Fibroblast of villous mesenchyme (primary cell): ENCODE measurements at regions not wholly inside any gene's neighbourhood (a gene's known extent, or its start where the extent isn't known, plus 50 kb on each side); places are given as distances from the start of the nearest gene placed in this dataset. TPM values are rescaled to one million over a fixed set of nuclear protein-coding genes. Genes with fewer than 3 reads are reported as not detected.
"Not testable (repeated sequence)": the region's sequence is repeated elsewhere in the genome, so short reads cannot be mapped to it uniquely, and the experiment has no call there.

Experiments used
- DNase-seq: peaks from one replicate; pipeline ENCODE4 v3.0.0-alpha.2; 2010; ENCODE audit warnings: low read depth
- H3K4me3 ChIP-seq: 2 replicates; pipeline ENCODE4 v1.5.1; 2011; ENCODE audit warnings: low read depth, mild to moderate bottlenecking, low read length
- CTCF ChIP-seq: IDR thresholded peaks from 2 replicates; pipeline ENCODE4 v1.5.1; 2012; ENCODE audit warnings: low read depth, mild to moderate bottlenecking, low read length; ENCODE audit not compliant: insufficient read depth
- small RNA-seq: library from RNA; depleted of rRNA; stranded (forward); fragments of <200 nt; gene quantifications from one replicate; pipeline ENCODE3, GENCODE V24; 2012

- no peak for TF ChIP-seq CTCF
- H3K4me3 ChIP-seq, result no peak overlapping the region
- DNase-seq, result no peak
Observed at GRCh38 chr1:64401285-64401684, 68.6 kb upstream of the CACHD1 start.

GRCh38 chr1:64403331-64403730, 66.6 kb upstream of the CACHD1 start:
- TF ChIP-seq CTCF, result no peak
- H3K4me3 ChIP-seq, result no peak overlapping the region
- no peak for DNase-seq

GRCh38 chr1:64404202-64404601, 65.7 kb upstream of the CACHD1 start:
- TF ChIP-seq CTCF, result no peak
- no peak for DNase-seq
- no peak overlapping the region for H3K4me3 ChIP-seq

GRCh38 chr1:64405833-64406232, 64.1 kb upstream of the CACHD1 start:
- H3K4me3 ChIP-seq, result no peak overlapping the region
- no peak for TF ChIP-seq CTCF
- DNase-seq, result no peak

GRCh38 chr1:64410217-64410616, 59.7 kb upstream of the CACHD1 start:
- no peak for TF ChIP-seq CTCF
- no peak for DNase-seq
- no peak overlapping the region for H3K4me3 ChIP-seq

- H3K4me3 ChIP-seq, DNase-seq: not testable (repeated sequence)
Observed at GRCh38 chr1:64414855-64415546, 54.9 kb upstream of the CACHD1 start.

- TF ChIP-seq CTCF, result no peak
- DNase-seq, result no peak
- H3K4me3 ChIP-seq, result no peak overlapping the region
Observed at GRCh38 chr1:64417803-64418202, 52.1 kb upstream of the CACHD1 start.

Small RNA genes lying in the stretch of these regions (small RNA-seq; reads per million reads assigned to genes)
- not detected for gene RNU7-62P
